ENCODE measurements at regions not wholly inside any gene's neighbourhood (a gene's known extent, or its start where the extent isn't known, plus 50 kb on each side); places are given as distances from the start of the nearest gene placed in this dataset.

DNA sequence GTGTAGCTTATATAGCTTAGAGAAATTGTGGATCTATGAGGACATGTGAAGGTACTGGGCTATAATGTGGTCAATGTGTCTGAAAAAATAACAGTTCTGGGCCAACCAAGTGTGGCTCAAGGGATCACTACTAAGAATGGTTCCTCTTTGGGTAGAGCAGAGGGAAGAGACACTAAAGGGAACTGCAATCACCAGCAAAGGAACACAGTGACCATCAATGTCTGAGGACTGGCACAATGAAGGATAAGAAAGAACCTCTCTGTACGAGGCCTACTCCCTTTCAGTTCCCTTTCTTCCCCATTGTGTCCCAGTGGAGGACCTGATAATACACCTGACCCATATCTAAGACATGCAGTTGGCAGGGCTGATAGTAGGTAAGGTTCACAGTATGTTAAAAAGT is 89.9 kb upstream of the JAK1 start:
- TF ChIP-seq, protein P1, sequence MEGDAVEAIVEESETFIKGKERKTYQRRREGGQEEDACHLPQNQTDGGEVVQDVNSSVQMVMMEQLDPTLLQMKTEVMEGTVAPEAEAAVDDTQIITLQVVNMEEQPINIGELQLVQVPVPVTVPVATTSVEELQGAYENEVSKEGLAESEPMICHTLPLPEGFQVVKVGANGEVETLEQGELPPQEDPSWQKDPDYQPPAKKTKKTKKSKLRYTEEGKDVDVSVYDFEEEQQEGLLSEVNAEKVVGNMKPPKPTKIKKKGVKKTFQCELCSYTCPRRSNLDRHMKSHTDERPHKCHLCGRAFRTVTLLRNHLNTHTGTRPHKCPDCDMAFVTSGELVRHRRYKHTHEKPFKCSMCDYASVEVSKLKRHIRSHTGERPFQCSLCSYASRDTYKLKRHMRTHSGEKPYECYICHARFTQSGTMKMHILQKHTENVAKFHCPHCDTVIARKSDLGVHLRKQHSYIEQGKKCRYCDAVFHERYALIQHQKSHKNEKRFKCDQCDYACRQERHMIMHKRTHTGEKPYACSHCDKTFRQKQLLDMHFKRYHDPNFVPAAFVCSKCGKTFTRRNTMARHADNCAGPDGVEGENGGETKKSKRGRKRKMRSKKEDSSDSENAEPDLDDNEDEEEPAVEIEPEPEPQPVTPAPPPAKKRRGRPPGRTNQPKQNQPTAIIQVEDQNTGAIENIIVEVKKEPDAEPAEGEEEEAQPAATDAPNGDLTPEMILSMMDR (IDR thresholded peaks at IDR 0.05; ENCODE audit: borderline replicate concordance, extremely low read depth, low read length, poor library complexity, severe bottlenecking), result no peak
- no peak for TF ChIP-seq EZH2 (IDR thresholded peaks at IDR 0.05; ENCODE audit: borderline replicate concordance, low read depth, low read length, severe bottlenecking)
